ENCODE measurements at regions not wholly inside any gene's neighbourhood (a gene's known extent, or its start where the extent isn't known, plus 50 kb on each side); places are given as distances from the start of the nearest gene placed in this dataset.

DNA sequence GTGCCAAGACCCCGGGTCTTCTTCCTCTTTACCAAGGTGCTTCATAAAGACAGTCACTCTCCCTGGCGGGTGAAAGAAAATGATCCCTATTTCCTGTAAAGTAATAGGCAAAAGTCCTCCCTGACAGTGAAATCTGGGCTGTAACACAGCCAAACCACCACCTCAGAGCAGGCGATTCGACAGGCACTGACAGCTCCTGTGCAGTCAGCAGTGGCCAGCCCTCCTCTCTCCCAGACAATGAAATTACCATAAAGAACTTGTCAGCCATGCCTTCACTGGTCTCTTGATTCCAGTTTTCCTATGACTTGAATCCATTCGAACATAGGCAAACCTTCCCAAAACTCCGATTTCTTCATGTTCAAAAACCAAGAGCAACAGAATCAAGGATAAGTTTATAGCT is 492.2 kb upstream of the DAB1 start:
- no peaks in the 10 kb centered on the region for H3K4me1 Mint-ChIP-seq
- H3K4me3 Mint-ChIP-seq, result no peak overlapping the region
- H3K9me3 Mint-ChIP-seq, result peaks cover 3% of the 10 kb centered on the region
- no peak overlapping the region for H3K27ac Mint-ChIP-seq
- no peaks in the 10 kb centered on the region for H3K36me3 Mint-ChIP-seq (ENCODE audit: low read depth)
- peaks cover 4% of the 10 kb centered on the region for H3K27me3 Mint-ChIP-seq (ENCODE audit: low read depth)
- TF ChIP-seq, protein P1, sequence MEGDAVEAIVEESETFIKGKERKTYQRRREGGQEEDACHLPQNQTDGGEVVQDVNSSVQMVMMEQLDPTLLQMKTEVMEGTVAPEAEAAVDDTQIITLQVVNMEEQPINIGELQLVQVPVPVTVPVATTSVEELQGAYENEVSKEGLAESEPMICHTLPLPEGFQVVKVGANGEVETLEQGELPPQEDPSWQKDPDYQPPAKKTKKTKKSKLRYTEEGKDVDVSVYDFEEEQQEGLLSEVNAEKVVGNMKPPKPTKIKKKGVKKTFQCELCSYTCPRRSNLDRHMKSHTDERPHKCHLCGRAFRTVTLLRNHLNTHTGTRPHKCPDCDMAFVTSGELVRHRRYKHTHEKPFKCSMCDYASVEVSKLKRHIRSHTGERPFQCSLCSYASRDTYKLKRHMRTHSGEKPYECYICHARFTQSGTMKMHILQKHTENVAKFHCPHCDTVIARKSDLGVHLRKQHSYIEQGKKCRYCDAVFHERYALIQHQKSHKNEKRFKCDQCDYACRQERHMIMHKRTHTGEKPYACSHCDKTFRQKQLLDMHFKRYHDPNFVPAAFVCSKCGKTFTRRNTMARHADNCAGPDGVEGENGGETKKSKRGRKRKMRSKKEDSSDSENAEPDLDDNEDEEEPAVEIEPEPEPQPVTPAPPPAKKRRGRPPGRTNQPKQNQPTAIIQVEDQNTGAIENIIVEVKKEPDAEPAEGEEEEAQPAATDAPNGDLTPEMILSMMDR (IDR thresholded peaks at IDR 0.05; ENCODE audit: unreplicated experiment in 3 of 3), result no peak

DNA sequence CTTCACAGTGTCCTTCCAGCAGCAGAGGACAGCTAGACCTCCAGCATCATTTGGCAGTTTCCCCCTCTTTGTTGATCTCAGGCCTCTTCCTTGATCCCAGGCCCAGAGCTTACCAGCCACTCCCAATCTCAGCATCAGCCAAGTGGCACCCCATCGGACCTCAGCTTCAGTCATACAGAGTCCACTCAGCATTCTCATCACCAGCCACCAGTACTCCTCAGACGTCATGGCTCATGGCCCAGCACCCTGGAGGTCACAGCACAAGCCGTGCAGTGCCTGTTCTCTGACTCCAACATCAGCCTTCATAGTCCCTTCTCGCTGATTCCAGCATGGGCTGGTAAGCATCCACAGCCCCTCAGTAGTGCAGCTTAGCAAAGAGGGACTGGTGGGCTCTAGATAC is 487.6 kb upstream of the DAB1 start:
- Mint-ChIP-seq H3K9me3 (no peaks in the 10 kb centered on the region), H3K4me3 (no peak overlapping the region), H3K36me3 (ENCODE audit: low read depth) (no peaks in the 10 kb centered on the region), H3K27me3 (ENCODE audit: low read depth) (peaks cover 14% of the 10 kb centered on the region), H3K27ac (no peak overlapping the region), H3K4me1 (no peaks in the 10 kb centered on the region)
- TF ChIP-seq, protein P1 (IDR thresholded peaks at IDR 0.05; ENCODE audit: unreplicated experiment in 3 of 3), result no peak

DNA sequence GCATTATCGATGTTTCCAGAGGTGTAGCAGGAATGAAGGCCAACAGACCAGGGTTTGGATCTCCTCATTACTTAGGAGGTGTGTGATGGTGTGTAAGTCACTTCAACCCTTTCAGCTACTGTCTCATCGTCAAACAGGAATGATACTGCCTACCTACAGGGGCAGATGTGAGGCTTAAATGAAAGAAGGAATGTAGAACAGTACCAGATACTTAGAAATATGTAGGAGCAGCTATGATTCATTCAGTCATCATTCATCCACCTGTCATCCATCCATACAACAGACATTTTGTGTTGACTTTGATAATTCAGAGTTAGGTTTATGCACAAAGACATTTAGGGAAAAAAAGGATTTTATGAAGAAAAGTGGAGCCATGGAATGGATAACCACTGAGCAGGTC is 486.9 kb upstream of the DAB1 start:
- no peaks in the 10 kb centered on the region for H3K9me3 Mint-ChIP-seq
- no peaks in the 10 kb centered on the region for H3K4me1 Mint-ChIP-seq
- no peaks in the 10 kb centered on the region for H3K36me3 Mint-ChIP-seq (ENCODE audit: low read depth)

DNA sequence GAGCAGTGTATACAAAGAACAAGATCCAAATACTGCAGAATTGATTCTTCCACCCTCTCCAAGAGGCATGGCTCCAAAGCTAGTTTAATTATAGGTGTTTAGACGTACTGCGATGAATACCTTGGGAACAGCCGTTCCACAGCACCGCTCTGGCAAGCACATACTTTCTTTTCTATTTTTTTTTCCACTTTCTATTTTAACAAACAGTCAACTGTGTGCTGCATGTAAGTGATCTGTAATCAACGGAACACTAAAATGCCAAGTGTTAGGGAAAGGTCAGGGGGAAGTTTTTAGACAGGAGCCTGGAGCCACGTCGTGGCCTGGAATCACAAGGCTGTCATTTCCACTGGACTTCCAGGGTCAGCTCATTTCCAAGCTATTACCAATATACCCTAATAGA is 486.4 kb upstream of the DAB1 start:
- no peak overlapping the region for H3K4me3 Mint-ChIP-seq

More for the DNA sequence above, 486.9 kb upstream of the DAB1 start:
- H3K27ac Mint-ChIP-seq, result no peak overlapping the region
- H3K27me3 Mint-ChIP-seq (ENCODE audit: low read depth), result peaks cover 14% of the 10 kb centered on the region
- TF ChIP-seq, protein P1 (IDR thresholded peaks at IDR 0.05; ENCODE audit: unreplicated experiment in 3 of 3), result no peak
- H3K4me3 Mint-ChIP-seq, result no peak overlapping the region

DNA sequence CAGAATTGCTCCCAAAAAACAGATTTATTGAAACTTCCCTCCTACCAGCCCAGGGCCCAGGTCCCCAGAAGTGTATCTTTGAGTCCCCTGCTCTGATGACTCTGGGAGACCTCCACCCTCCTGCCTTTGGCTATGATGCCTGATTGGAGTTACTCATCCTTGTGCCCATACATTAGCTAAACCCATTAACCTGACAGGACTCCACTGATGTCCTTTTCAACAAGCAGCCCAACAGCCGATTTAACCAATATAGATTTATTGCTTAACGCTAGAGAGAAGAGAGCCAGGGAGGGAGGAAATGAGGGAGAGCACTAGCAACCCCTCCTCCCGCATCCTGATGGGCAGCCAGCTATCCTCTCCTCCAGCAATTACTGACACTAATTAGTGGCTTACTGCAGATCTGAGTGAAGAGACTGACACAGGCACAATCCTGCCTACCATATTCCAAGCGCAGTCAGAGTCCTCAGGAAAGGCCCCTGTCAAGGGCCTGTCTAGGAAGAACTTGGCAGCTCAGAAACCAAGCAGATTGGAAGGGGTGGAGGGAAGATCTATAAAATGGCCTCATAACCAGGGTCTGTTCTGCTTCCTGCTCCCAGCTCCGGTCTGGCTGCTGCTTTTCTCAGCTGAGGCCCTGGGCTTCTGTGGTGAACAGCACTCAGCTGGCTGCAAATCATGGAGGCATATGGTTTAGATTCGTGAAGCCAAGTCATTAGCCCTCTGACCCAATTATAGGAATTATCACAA is 484.5 kb upstream of the DAB1 start:
- no peaks in the 10 kb centered on the region for H3K9me3 Mint-ChIP-seq
- no peaks in the 10 kb centered on the region for H3K36me3 Mint-ChIP-seq (ENCODE audit: low read depth)
- H3K4me3 Mint-ChIP-seq, result no peak overlapping the region
- peaks cover 14% of the 10 kb centered on the region for H3K27me3 Mint-ChIP-seq (ENCODE audit: low read depth)
- no peaks in the 10 kb centered on the region for H3K4me1 Mint-ChIP-seq
- H3K27ac Mint-ChIP-seq, result peak overlapping the region in 1 of 3 experiments; percentile 31
- TF ChIP-seq, protein P1 (IDR thresholded peaks at IDR 0.05; ENCODE audit: unreplicated experiment in 3 of 3), result no peak

More for the DNA sequence above, 486.4 kb upstream of the DAB1 start:
- TF ChIP-seq, protein P1 (IDR thresholded peaks at IDR 0.05; ENCODE audit: unreplicated experiment in 3 of 3), result no peak
- no peaks in the 10 kb centered on the region for H3K36me3 Mint-ChIP-seq (ENCODE audit: low read depth)
- peaks cover 14% of the 10 kb centered on the region for H3K27me3 Mint-ChIP-seq (ENCODE audit: low read depth)
- no peaks in the 10 kb centered on the region for H3K9me3 Mint-ChIP-seq
- no peak overlapping the region for H3K27ac Mint-ChIP-seq
- no peaks in the 10 kb centered on the region for H3K4me1 Mint-ChIP-seq

Data from nephron (organoid).